ENCODE measurements at regions not wholly inside any gene's neighbourhood (a gene's known extent, or its start where the extent isn't known, plus 50 kb on each side); places are given as distances from the start of the nearest gene placed in this dataset.
A peak's percentile ranks its signal among the peaks of the same experiment; 100 is the strongest.
"Not testable (repeated sequence)": the region's sequence is repeated elsewhere in the genome, so short reads cannot be mapped to it uniquely, and the experiment has no call there.

- peak; percentile 10 for DNase-seq
These were observed 260.7 kb upstream of the MGAT5 start for GRCh38 chr2:133993160-133993559.

DNA sequence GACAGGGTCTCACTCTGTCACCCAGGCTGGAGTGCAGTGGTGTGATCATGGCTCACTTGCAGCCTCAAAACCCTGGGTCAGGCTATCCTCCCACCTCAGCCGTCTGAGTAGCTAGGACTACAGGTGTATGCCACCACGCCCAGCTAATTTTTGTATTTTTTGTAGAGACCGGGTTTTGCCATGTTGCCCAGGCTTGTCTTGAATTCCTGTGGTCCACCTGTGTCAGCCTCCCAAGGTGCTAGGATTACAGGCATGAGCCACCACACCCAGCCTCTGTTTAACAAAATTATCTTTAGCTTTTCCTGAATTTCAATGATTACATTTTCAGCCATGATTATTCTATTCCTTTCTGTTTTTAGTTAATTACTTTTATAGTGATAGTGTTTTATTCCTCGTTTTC lies 255.1 kb upstream of the MGAT5 start:
- CTCF ChIA-PET; H3K27ac Mint-ChIP-seq (ENCODE audit: unreplicated experiment); DNase-seq; H3K36me3 Mint-ChIP-seq (ENCODE audit: insufficient read depth, unreplicated experiment); intact Hi-C loops (cut with micrococcal nuclease; ENCODE audit: unreplicated experiment); H3K9me3 Mint-ChIP-seq (ENCODE audit: low read depth, unreplicated experiment); H3K27me3 Mint-ChIP-seq (ENCODE audit: unreplicated experiment); H3K4me3 Mint-ChIP-seq (ENCODE audit: low read depth, unreplicated experiment); BruUV-seq (replicated peaks): not testable (repeated sequence)
- peaks cover 11% of the 10 kb centered on the region for H3K4me1 Mint-ChIP-seq (ENCODE audit: low read depth, unreplicated experiment)

More at GRCh38 chr2:133993160-133993559, 260.7 kb upstream of the MGAT5 start:
- Mint-ChIP-seq H3K27ac (ENCODE audit: unreplicated experiment) (no peak overlapping the region), H3K36me3 (ENCODE audit: insufficient read depth, unreplicated experiment) (peaks cover 4% of the 10 kb centered on the region), H3K4me1 (ENCODE audit: low read depth, unreplicated experiment) (peaks cover 4% of the 10 kb centered on the region), H3K4me3 (ENCODE audit: low read depth, unreplicated experiment) (no peak overlapping the region), H3K9me3 (ENCODE audit: low read depth, unreplicated experiment) (peaks cover 2% of the 10 kb centered on the region), H3K27me3 (ENCODE audit: unreplicated experiment) (no peaks in the 10 kb centered on the region)
- CTCF ChIA-PET = no interaction called here
- intact Hi-C loops (cut with micrococcal nuclease; ENCODE audit: unreplicated experiment) = no loop called here
- TF ChIP-seq CTCF (IDR thresholded peaks at IDR 0.05; ENCODE audit: unreplicated experiment) = no peak
- BruUV-seq (replicated peaks) = no TSS peak

GRCh38 chr2:134002391-134002790 lies 251.5 kb upstream of the MGAT5 start:
- Mint-ChIP-seq H3K9me3 (ENCODE audit: low read depth, unreplicated experiment) (no peaks in the 10 kb centered on the region), H3K4me1 (ENCODE audit: low read depth, unreplicated experiment) (peaks cover 11% of the 10 kb centered on the region), H3K27me3 (ENCODE audit: unreplicated experiment) (no peaks in the 10 kb centered on the region), H3K36me3 (ENCODE audit: insufficient read depth, unreplicated experiment) (no peaks in the 10 kb centered on the region), H3K27ac (ENCODE audit: unreplicated experiment) (no peak overlapping the region), H3K4me3 (ENCODE audit: low read depth, unreplicated experiment) (no peak overlapping the region)
- no peak for DNase-seq
- CTCF ChIA-PET = no interaction called here
- no TSS peak for BruUV-seq (replicated peaks)
- TF ChIP-seq CTCF (IDR thresholded peaks at IDR 0.05; ENCODE audit: unreplicated experiment) = no peak
- intact Hi-C loops (cut with micrococcal nuclease; ENCODE audit: unreplicated experiment) = no loop called here

- no peak for TF ChIP-seq CTCF (IDR thresholded peaks at IDR 0.05; ENCODE audit: unreplicated experiment)
- CTCF ChIA-PET = no interaction called here
- H3K27me3 Mint-ChIP-seq (ENCODE audit: unreplicated experiment) = no peaks in the 10 kb centered on the region
- DNase-seq = no peak
- H3K36me3 Mint-ChIP-seq (ENCODE audit: insufficient read depth, unreplicated experiment) = no peaks in the 10 kb centered on the region
- no peak overlapping the region for H3K4me3 Mint-ChIP-seq (ENCODE audit: low read depth, unreplicated experiment)
- H3K27ac Mint-ChIP-seq (ENCODE audit: unreplicated experiment) = no peak overlapping the region
- peaks cover 11% of the 10 kb centered on the region for H3K4me1 Mint-ChIP-seq (ENCODE audit: low read depth, unreplicated experiment)
- intact Hi-C loops (cut with micrococcal nuclease; ENCODE audit: unreplicated experiment) = no loop called here
- BruUV-seq (replicated peaks) = no TSS peak
- H3K9me3 Mint-ChIP-seq (ENCODE audit: low read depth, unreplicated experiment) = no peaks in the 10 kb centered on the region
These were observed 251.0 kb upstream of the MGAT5 start for GRCh38 chr2:134002921-134003320.

DNA sequence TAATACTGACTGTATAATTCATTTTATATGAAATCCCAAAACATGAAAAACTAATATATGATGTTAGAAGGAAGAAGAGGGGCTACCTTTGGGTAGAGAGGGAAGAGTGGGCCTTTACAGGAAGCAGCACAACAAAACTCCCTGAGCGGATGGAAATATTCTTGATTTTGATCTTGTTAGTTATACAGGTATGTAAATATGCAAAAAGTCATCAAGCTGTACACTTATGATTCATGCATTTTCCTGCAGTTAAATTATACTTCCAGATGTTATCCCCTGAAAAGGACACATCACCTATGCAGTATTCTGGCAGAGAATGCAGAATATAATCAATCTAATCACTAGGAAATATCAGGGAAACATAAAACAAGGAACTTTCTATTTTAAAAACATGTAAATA lies 249.4 kb upstream of the MGAT5 start:
- no TSS peak for BruUV-seq (replicated peaks)
- no peak for TF ChIP-seq CTCF (IDR thresholded peaks at IDR 0.05; ENCODE audit: unreplicated experiment)
- peaks cover 11% of the 10 kb centered on the region for H3K4me1 Mint-ChIP-seq (ENCODE audit: low read depth, unreplicated experiment)
- no peaks in the 10 kb centered on the region for H3K27me3 Mint-ChIP-seq (ENCODE audit: unreplicated experiment)
- intact Hi-C loops (cut with micrococcal nuclease; ENCODE audit: unreplicated experiment) = no loop called here
- no peak for DNase-seq
- no peaks in the 10 kb centered on the region for H3K36me3 Mint-ChIP-seq (ENCODE audit: insufficient read depth, unreplicated experiment)
- no peak overlapping the region for H3K27ac Mint-ChIP-seq (ENCODE audit: unreplicated experiment)
- CTCF ChIA-PET = no interaction called here
- H3K9me3 Mint-ChIP-seq (ENCODE audit: low read depth, unreplicated experiment) = no peaks in the 10 kb centered on the region
- no peak overlapping the region for H3K4me3 Mint-ChIP-seq (ENCODE audit: low read depth, unreplicated experiment)

Measured in Calu3 (cell line).